ENCODE measurements at regions not wholly inside any gene's neighbourhood (a gene's known extent, or its start where the extent isn't known, plus 50 kb on each side); places are given as distances from the start of the nearest gene placed in this dataset.

DNA sequence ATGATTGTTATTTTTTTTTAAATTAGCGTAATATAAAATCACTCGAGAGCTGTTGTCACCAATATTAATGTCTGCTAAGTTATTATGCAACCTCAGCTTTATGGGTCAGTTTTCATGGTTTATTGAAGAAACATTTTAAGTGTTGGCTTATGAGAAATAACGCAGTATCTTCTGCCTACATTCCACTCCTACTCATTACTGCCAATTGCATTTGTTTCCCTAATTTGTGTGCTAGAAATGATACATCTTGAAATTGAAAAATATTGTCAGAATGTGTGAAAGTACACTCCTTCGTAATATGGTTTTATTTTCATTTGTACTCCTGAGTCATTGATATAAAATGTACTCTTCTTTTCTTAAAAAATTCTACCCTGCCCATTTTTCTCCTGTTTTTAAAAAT lies 333.3 kb upstream of the HSF2 start:
- DNase-seq (ENCODE audit: low read depth in 1 of 2, low spot score in 1 of 2), result no peak
- Histone ChIP-seq H3K27ac (no peak overlapping the region), H3K4me3 (no peak overlapping the region), H3K4me1 (ENCODE audit: low read depth) (no peaks in the 10 kb centered on the region), H3K9me3 (ENCODE audit: low read depth) (no peaks in the 10 kb centered on the region), H3K27me3 (no peaks in the 10 kb centered on the region), H3K36me3 (no peaks in the 10 kb centered on the region)
- TF ChIP-seq, protein P1, sequence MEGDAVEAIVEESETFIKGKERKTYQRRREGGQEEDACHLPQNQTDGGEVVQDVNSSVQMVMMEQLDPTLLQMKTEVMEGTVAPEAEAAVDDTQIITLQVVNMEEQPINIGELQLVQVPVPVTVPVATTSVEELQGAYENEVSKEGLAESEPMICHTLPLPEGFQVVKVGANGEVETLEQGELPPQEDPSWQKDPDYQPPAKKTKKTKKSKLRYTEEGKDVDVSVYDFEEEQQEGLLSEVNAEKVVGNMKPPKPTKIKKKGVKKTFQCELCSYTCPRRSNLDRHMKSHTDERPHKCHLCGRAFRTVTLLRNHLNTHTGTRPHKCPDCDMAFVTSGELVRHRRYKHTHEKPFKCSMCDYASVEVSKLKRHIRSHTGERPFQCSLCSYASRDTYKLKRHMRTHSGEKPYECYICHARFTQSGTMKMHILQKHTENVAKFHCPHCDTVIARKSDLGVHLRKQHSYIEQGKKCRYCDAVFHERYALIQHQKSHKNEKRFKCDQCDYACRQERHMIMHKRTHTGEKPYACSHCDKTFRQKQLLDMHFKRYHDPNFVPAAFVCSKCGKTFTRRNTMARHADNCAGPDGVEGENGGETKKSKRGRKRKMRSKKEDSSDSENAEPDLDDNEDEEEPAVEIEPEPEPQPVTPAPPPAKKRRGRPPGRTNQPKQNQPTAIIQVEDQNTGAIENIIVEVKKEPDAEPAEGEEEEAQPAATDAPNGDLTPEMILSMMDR (IDR thresholded peaks at IDR 0.05; ENCODE audit: low read depth, low read length), result no peak

DNA sequence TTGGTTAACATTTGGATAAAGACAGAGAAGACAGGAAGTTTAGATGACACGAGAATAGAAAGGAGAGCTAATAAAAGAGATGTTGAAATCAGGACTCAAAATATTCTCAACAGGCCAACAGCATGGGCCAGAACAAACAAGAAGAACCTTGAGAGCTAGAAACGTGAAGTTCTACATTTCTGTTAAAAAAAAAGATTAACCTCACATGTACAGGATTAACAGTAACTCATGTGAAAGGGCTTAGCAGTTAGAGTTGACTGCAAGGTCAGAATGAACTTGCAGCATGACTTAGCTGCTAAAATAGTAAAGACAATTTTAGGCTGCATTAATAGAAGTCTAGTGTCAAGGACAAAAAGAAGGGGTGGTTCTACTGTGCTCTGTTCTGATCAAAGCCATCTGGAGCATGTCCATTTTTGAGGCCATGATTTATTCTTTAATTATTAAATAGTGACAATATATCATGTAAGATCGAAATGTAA lies 331.1 kb upstream of the HSF2 start:
- Histone ChIP-seq H3K36me3 (no peaks in the 10 kb centered on the region), H3K9me3 (ENCODE audit: low read depth) (no peaks in the 10 kb centered on the region), H3K4me1 (ENCODE audit: low read depth) (no peaks in the 10 kb centered on the region), H3K4me3 (no peak overlapping the region), H3K27me3 (no peaks in the 10 kb centered on the region), H3K27ac (no peak overlapping the region)
- no peak for DNase-seq (ENCODE audit: low read depth in 1 of 2, low spot score in 1 of 2)
- TF ChIP-seq, protein P1 (IDR thresholded peaks at IDR 0.05; ENCODE audit: low read depth, low read length), result no peak

DNA sequence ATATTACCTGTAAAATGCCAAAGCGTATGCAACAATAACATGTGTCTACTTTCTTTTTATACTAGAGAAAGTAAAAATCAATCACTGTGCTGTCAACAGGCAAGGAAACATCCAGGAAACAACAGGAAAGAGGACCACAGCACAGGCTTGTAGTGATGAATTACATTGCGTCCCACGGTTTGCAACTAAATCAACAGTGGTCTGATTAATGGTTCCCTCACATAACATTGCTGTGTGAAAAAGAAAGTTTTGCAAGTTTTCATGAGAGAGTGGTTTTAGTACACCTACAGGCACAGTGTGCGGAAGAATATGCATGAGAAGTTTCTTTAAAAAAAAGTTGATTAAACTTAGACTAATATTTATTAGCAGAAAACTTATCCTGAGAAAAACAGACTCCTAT lies 329.5 kb upstream of the HSF2 start:
- H3K4me3 ChIP-seq, result no peak overlapping the region
- H3K27me3 ChIP-seq, result no peaks in the 10 kb centered on the region
- no peaks in the 10 kb centered on the region for H3K36me3 ChIP-seq
- no peaks in the 10 kb centered on the region for H3K4me1 ChIP-seq (ENCODE audit: low read depth)
- no peak overlapping the region for H3K27ac ChIP-seq
- no peak for DNase-seq (ENCODE audit: low read depth in 1 of 2, low spot score in 1 of 2)
- H3K9me3 ChIP-seq (ENCODE audit: low read depth), result no peaks in the 10 kb centered on the region
- TF ChIP-seq, protein P1 (IDR thresholded peaks at IDR 0.05; ENCODE audit: low read depth, low read length), result no peak

DNA sequence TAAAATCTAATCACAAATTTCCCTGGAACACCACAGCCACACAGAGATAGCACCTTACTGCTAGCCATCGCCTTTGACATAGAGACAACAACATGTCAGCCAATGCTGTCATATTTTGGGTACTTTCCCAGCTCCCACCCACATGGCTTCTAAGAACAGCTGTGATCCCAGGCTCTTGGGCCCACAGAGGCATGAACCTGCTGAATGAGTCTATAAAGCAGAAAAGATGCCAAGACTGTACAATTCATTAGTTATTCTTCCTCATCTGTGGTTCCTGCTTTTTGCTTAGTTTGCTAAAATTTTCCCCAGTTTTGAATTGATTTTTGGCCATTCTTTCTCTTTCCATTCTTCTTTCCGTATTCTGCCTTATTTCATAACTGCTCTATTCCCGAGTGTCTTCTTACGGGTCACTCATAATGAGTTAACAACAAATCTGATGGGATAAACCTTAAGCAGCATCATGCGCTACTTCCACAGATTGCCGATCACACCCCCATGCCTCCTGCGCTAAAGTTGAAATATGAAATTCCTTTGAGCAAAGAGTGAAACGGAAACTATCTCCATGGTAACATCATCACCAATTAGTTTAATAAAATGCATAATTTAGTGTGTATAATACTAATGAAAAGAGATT lies 327.3 kb upstream of the HSF2 start:
- Histone ChIP-seq H3K4me3 (no peak overlapping the region), H3K36me3 (no peaks in the 10 kb centered on the region), H3K27me3 (no peaks in the 10 kb centered on the region), H3K4me1 (ENCODE audit: low read depth) (no peaks in the 10 kb centered on the region), H3K27ac (no peak overlapping the region), H3K9me3 (ENCODE audit: low read depth) (no peaks in the 10 kb centered on the region)
- DNase-seq (ENCODE audit: low read depth in 1 of 2, low spot score in 1 of 2), result no peak
- TF ChIP-seq, protein P1 (IDR thresholded peaks at IDR 0.05; ENCODE audit: low read depth, low read length), result no peak

DNA sequence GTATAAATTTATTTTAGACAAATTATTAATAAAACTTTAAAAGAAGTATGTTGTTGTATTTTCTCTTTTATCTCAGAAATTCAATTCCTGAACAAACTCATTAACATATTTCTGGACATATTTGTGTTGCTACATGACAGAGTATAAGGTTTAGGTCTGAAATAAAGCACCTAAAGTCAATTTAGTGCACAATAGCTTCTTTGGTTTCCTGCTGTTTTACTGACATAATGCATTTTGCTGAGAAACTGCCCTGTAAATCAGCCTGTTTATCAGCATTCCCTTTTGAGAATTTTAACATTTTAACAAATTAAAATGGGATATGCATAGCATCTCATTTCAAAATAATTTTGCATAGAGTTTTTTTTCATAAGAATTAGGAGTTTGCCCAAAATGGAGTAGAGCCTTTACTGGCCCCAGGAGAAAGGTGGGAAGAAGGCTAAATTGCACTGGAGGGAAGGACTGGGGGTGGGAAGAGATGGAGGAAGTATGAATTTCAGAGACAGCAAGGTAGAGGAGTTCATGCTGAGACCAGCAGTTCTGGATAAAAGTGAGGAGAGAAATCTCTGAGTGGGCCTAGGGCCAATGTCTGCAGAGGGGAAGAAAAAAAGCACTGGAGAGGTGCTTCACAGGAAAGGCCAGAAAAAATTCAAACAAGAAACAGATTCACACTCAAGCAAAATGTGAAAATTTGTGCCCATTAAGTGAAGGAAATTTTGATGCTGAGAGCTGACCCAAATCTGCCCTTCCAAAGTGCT lies 324.2 kb upstream of the HSF2 start:
- Histone ChIP-seq H3K4me3 (no peak overlapping the region), H3K27me3 (no peaks in the 10 kb centered on the region), H3K9me3 (ENCODE audit: low read depth) (no peaks in the 10 kb centered on the region), H3K36me3 (no peaks in the 10 kb centered on the region), H3K27ac (no peak overlapping the region), H3K4me1 (ENCODE audit: low read depth) (no peaks in the 10 kb centered on the region)
- TF ChIP-seq, protein P1 (IDR thresholded peaks at IDR 0.05; ENCODE audit: low read depth, low read length), result no peak
- no peak for DNase-seq (ENCODE audit: low read depth in 1 of 2, low spot score in 1 of 2)

All from cardiac muscle cell (in vitro differentiated cells and primary cell).